ENCODE measurements at regions not wholly inside any gene's neighbourhood (a gene's known extent, or its start where the extent isn't known, plus 50 kb on each side); places are given as distances from the start of the nearest gene placed in this dataset.

- TF ChIP-seq STAT1 (IDR thresholded peaks at IDR 0.05; ENCODE audit: unreplicated experiment) (no peak), CREB1 (CRISPR knock-in tag; IDR thresholded peaks at IDR 0.05; ENCODE audit: low read depth) (no peak), ETS1 (IDR thresholded peaks at IDR 0.05) (no peak), EZH2phosphoT487 (IDR thresholded peaks at IDR 0.05; ENCODE audit: unreplicated experiment) (no peak), CTCF (conservative IDR thresholded peaks at IDR 0.05; ENCODE audit: low read depth in 2 of 2) (no peak), ZNF114 (CRISPR knock-in tag; IDR thresholded peaks at IDR 0.05) (no peak), REST (IDR thresholded peaks at IDR 0.05; ENCODE audit: unreplicated experiment) (no peak)
Observed at GRCh38 chr20:40489886-40490285, 199.2 kb downstream of the MAFB start (continued).

- Mint-ChIP-seq H3K27me3 (ENCODE audit: insufficient read depth, low read depth, poor library complexity) (peaks cover 3% of the 10 kb centered on the region), H3K4me1 (no peaks in the 10 kb centered on the region), H3K9me3 (no peaks in the 10 kb centered on the region), H3K36me3 (ENCODE audit: low read depth) (no peaks in the 10 kb centered on the region; the same call in 2 of the 3 replicates), H3K27ac (no peak overlapping the region), H3K4me3 (no peak overlapping the region)
- Histone ChIP-seq H3K79me2 (replicated peaks; ENCODE audit: insufficient read depth) (no peaks in the 10 kb centered on the region), H2AFZ (no peak overlapping the region), H3F3A (replicated peaks; ENCODE audit: low read depth) (no peaks in the 10 kb centered on the region), H3K36me3 (ENCODE audit: insufficient read depth) (no peaks in the 10 kb centered on the region), H3K9me2 (ENCODE audit: insufficient read depth) (peaks cover 14% of the 10 kb centered on the region), H3K4me3 (no peak overlapping the region), H3K27me3 (ENCODE audit: insufficient read depth) (no peaks in the 10 kb centered on the region), H3K4me2 (no peak overlapping the region), H3K27ac (ENCODE audit: low read depth) (no peak overlapping the region), H4K20me1 (replicated peaks; ENCODE audit: insufficient read depth) (no peaks in the 10 kb centered on the region), H3K4me1 (ENCODE audit: insufficient read depth) (no peaks in the 10 kb centered on the region)
- TF ChIP-seq EZH2phosphoT487 (IDR thresholded peaks at IDR 0.05; ENCODE audit: unreplicated experiment) (no peak), CREB1 (CRISPR knock-in tag; IDR thresholded peaks at IDR 0.05; ENCODE audit: low read depth) (no peak), JUNB (IDR thresholded peaks at IDR 0.05; ENCODE audit: unreplicated experiment) (no peak), ZNF114 (CRISPR knock-in tag; IDR thresholded peaks at IDR 0.05) (no peak), REST (IDR thresholded peaks at IDR 0.05; ENCODE audit: unreplicated experiment) (no peak), CTCF (conservative IDR thresholded peaks at IDR 0.05; ENCODE audit: low read depth in 2 of 2) (no peak), NANOG (IDR thresholded peaks at IDR 0.05; ENCODE audit: borderline replicate concordance) (no peak), ZNF331 (CRISPR knock-in tag; IDR thresholded peaks at IDR 0.05; ENCODE audit: low read depth) (no peak), EZH2 (IDR thresholded peaks at IDR 0.05; ENCODE audit: low read depth, unreplicated experiment) (no peak)
- DNase-seq (ENCODE audit: low spot score) (no peak), ATAC-seq (no peak)
Observed at GRCh38 chr20:40488401-40488800, 200.6 kb downstream of the MAFB start.
